Right kidney (tissue), 1 donor: ENCODE measurements at regions not wholly inside any gene's neighbourhood (a gene's known extent, or its start where the extent isn't known, plus 50 kb on each side); places are given as distances from the start of the nearest gene placed in this dataset.

Source experiments
- DNase-seq: peaks from one replicate; pipeline ENCODE4 v3.0.0-alpha.2; 2016

GRCh38 chr20:24261351-24261750, 208.1 kb upstream of the SYNDIG1 start:
- no peak for DNase-seq

DNA sequence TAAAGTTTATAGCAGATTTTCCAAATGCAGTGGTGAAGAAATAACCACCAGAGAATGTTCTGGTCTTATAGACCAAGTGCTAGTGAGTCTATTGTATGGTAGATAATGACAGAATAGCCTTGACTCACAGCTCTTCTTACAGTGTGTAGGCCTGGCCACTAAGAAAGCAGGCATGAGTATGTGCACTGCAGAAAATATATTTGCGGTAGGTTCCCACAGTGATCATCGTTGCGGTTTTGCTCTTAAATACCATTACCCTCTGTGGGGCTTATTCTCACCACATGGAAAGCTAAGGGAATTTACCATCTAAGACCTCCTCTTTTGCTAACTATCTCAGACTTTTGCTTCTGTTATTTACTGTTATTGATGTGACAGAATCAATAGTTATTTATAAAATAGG, 212.3 kb upstream of the SYNDIG1 start:
- no peak for DNase-seq

GRCh38 chr20:24256307-24256706, 213.1 kb upstream of the SYNDIG1 start:
- DNase-seq, result no peak

DNA sequence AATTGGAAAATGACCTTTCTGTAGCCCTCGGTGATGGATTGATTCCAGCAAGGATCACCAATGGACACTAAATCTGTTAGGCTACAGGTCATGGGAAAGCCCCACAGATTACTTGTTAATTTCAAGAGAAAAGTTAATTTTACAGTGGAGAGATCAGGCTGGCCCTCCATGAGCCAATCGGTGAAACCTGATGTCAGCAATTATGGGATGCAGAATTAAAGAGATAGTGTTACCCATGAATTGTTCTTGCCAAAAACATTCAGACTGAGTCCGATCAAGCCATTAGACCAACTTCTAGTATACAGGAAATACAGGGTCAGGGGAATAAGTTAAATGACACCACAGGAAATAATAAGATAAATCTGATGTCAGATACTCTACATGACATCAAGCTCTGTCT, 214.9 kb upstream of the SYNDIG1 start:
- no peak for DNase-seq

- no peak for DNase-seq
These were observed 216.1 kb upstream of the SYNDIG1 start for GRCh38 chr20:24253321-24253720.

GRCh38 chr20:24245094-24245493, 224.3 kb upstream of the SYNDIG1 start:
- DNase-seq, result no peak

- no peak for DNase-seq
These were observed 226.7 kb upstream of the SYNDIG1 start for GRCh38 chr20:24242763-24243162.

DNA sequence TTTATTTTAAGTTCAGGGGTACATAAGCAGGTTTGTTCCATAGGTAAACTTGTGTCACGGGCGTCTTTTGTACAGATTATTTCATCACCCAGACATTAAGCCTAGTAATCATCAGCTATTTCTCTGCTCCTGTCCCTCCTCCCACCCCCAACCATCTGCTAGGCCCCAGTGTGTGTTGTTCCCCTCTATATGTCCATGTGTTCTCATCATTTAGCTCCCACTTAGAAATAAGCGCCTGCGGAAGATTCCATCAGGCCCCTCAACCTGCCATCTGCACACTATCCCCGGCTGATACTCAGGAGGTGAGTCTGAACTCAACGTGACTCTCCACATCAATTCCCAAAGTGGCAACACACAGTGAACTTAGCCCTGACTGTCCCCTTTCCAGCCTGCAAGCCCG, 228.0 kb upstream of the SYNDIG1 start:
- DNase-seq, result no peak

- DNase-seq, result no peak
These were observed 232.5 kb upstream of the SYNDIG1 start for GRCh38 chr20:24236963-24237362.

DNA sequence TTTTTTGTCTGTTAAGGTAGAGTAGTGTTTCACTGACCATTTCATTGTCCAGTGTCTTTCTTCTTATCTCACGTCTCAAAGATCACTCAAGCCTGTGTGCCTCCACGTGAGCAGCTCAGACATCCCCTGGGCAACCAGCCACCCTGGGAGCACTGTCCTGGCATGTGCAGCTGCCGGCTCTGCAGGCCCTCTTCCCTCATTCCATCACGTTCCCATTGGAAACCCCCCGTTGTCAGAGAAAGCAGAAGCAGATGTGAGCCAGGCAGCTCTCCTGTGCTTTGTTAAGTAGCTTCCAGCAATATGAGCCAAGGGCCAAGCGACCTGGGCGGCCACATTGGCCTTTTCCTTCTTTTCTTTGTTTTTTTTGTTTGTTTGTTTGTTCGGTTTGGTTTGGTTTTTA, 233.2 kb upstream of the SYNDIG1 start:
- DNase-seq, result no peak

DNA sequence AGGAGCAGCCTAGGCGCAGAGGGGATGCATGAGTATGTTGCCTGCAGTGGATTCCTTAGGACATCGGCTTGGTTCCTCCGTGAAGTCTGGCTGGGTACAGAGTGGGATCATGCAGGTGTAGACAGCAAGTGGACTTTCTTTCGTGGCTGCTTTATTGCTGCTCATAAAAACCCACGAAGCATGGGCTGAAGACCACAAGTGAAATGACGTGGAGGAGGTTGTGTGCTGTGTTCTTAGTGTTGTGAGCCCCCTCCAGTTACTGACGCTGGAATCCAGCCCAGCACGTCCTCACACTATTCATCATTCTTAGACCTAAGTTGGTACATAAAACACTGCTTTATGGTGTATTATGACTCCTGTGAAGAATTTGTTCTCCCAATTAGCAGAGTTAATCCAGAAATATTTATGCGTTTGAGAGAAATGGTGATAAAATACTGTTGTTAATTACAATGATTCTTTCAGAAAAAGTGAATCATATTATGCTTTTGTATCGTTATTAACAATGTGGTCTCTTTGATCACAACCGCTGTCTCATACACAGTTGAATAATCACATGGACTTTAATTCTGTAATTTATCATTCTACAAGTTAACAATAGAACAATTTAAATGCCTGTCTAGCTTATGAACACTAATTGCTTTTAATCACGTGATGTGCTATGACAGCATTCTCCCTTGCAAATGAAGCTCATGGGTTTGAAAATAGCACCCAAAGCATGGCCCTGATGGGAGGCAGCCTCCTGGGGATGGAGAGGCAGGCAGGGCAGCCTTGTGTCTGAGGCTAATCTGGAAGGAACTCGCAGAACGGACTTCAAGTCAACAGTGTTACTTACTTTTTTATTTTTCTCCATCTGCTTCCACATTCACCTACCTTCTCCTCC, 233.9 kb upstream of the SYNDIG1 start:
- no peak for DNase-seq

- DNase-seq, result no peak
These were observed 239.0 kb upstream of the GGTLC1 start for GRCh38 chr20:24227600-24227999.

DNA sequence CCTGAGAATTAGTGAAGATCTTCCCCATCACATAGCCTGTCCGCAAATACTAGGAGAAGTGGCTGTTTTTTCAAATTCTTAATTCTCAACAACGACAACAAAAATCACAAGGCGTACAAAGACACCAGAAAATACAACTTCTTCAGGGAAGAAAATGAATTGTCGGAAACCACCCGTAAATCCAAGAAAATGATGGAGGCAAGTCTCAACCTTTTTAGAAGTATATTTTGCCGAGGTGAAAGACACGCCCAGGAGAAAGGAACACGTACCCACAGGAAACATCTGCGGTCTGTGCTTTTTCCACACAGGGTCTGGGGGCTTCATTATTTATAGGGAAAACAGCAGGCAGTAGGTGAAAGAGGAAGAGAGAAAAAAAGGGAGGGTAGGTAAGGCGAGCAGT, 223.9 kb upstream of the GGTLC1 start:
- DNase-seq, result no peak

DNA sequence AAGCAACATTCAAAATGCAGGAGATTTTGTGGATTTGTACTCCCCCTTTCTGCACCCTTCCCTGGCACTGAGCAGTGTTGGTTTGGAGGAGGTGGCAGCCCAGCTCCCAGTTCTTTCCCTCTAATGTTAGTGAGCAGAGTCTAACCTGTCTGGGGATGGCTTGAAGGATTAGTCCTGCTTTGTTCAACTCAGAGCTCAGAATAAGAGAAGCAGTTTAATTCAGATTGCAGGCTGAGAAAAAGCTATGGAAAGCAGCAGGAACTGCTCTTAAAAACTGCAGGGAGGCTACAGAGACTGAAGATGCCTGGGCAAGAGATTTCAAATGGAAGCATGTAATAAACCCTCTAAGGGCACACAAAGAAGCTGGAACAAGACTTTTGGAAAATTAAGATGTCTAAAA, 223.4 kb upstream of the GGTLC1 start:
- no peak for DNase-seq

GRCh38 chr20:24210356-24210755, 221.8 kb upstream of the GGTLC1 start:
- DNase-seq, result no peak

DNA sequence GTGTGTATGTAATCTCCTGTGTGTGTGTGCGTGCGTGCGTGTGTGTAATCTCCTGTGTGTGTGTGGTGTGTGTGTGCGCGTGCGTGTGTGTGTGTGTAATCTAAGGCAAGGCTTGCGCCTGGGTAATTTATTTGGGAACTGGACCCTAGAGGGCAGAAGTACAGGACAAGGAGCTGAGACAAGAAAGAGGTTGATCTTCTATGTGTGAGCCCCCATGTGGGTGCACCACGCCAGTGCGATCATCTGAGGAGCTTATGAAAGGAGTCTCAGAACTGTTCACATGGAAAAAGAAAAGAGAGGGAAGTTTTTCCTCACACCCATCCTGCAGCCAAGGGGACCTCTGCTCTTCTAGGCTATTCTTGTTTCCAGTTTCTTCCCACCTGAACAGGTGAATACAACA, 220.1 kb upstream of the GGTLC1 start:
- DNase-seq, result no peak

GRCh38 chr20:24207803-24208300, 219.3 kb upstream of the GGTLC1 start:
- no peak for DNase-seq

DNA sequence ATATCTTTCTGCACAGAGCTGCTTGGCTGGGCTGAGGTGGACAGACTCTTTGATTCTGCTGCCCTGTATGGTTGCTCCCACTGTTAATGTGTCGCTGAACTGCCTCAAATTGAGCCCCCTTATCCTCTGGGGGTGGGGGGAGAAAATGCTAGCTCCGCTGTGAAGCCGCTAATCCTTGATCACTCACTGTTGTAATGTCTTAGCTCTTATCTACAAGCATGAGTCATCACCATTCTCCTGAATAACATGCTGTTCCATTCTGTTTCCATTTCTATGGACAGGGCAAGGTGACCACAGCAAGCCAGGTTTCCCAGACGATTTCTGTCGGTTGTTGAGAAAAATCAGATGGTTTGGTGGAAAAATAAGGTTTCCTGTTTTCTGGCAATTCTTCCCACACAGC, 218.4 kb upstream of the GGTLC1 start:
- DNase-seq, result no peak

DNA sequence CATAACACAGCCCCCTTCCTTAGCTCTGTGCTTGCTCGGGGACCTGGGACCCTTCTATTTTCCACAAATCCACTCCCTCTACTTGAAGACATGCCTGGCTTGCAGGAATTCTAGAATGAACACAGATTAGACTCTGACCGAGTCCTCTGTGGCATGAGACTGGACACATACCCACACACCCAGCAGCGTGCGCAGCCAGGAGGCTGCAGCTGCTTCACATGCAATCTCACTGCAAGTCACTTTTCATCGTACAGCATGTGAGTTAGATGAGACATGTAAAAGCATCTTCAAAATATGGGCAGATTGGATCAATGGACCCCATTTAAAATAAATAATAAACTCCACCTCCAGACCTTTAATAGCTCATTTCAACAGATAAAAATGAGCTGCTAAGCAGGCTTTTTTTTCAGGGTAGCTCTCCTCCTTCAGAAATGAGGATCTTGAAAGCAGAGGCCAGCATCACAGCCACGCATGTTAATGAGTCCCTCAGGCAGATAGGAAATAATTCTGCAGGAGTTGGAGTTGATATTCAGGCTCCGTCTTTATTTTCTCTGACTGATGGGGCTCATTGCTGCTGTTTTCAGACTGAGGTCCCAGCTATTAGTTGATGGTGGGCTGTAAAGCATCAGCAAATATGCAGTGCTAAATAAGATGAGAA, 215.1 kb upstream of the GGTLC1 start:
- DNase-seq, result no peak

GRCh38 chr20:24199501-24199900, 210.9 kb upstream of the GGTLC1 start:
- DNase-seq, result no peak

- no peak for DNase-seq
These were observed 205.6 kb upstream of the GGTLC1 start for GRCh38 chr20:24194143-24194542.

DNA sequence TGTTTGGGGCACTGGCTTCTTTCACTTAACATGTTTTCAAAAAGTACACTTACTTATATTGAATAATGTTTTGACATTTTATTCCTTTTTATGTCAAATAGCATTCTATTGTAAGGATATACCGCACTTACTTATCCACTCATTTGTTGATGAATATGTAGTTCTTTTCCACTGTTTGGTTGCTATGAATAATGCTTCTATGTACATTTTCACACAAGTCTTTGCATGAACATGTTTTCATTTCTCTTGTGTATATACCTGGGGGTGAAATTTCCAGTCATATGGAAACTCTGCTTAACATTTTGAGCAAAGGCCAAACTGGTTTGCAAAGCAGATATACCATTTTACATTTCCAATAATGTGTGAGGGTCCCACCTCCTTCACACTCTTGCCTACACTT, 202.3 kb upstream of the GGTLC1 start:
- no peak for DNase-seq

GRCh38 chr20:24185791-24186190, 197.2 kb upstream of the GGTLC1 start:
- no peak for DNase-seq

- no peak for DNase-seq
These were observed 192.6 kb upstream of the GGTLC1 start for GRCh38 chr20:24181151-24181550.
